Activated CD8-positive, alpha-beta T cell treated with anti-CD3 and anti-CD28 coated beads, Interleukin-2, amount 10 ng/mL, durations not matched to agents 7 days and 5 days (primary cell): ENCODE measurements at regions not wholly inside any gene's neighbourhood (a gene's known extent, or its start where the extent isn't known, plus 50 kb on each side); places are given as distances from the start of the nearest gene placed in this dataset.
"Not testable (repeated sequence)": the region's sequence is repeated elsewhere in the genome, so short reads cannot be mapped to it uniquely, and the experiment has no call there.

ENCODE experiments used
- ATAC-seq: fragments of 150-1000 bp; cut with Tn5 transposase; one replicate; pipeline ENCODE4 v1.10.0; 2021; ENCODE audit warnings: moderate library complexity
- CTCF ChIA-PET: fragments of 350-600 bp; sonication (Branson Sonifier 250); formaldehyde crosslinking; loops from one replicate; lab custom pipeline; 2021; ENCODE audit warnings: antibody characterized with exemption; lab: Charles Lee
- POLR2A ChIA-PET: fragments of 350-600 bp; sonication (Branson Sonifier 250); formaldehyde crosslinking; loops from one replicate; lab custom pipeline; 2021; ENCODE audit warnings: antibody characterized with exemption; lab: Charles Lee
- DNase-seq: peaks from one replicate; pipeline ENCODE4 v3.0.0-alpha.2; 2020
- H3K27ac Mint-ChIP-seq: one replicate; pipeline ENCODE4 v1.8.0; 2021; ENCODE audit warnings: mild to moderate bottlenecking, mixed read lengths
- H3K27me3 Mint-ChIP-seq: one replicate; pipeline ENCODE4 v1.8.0; 2021; ENCODE audit warnings: low read depth, mixed read lengths
- H3K36me3 Mint-ChIP-seq: one replicate; pipeline ENCODE4 v1.8.0; 2021; ENCODE audit warnings: low read depth, mixed read lengths
- H3K4me1 Mint-ChIP-seq: one replicate; pipeline ENCODE4 v1.8.0; 2021; ENCODE audit warnings: low read depth, mixed read lengths
- H3K4me3 Mint-ChIP-seq: one replicate; pipeline ENCODE4 v1.8.0; 2021; ENCODE audit warnings: mild to moderate bottlenecking, mixed read lengths
- H3K9me3 Mint-ChIP-seq: one replicate; pipeline ENCODE4 v1.8.0; 2022; ENCODE audit warnings: mixed read lengths; ENCODE audit not compliant: insufficient read depth

GRCh38 chr17:34471278-34471677, 108.1 kb upstream of the TMEM132E start:
- H3K4me3 Mint-ChIP-seq, DNase-seq, H3K27ac Mint-ChIP-seq, ATAC-seq, H3K9me3 Mint-ChIP-seq, H3K4me1 Mint-ChIP-seq, POLR2A ChIA-PET, H3K36me3 Mint-ChIP-seq, CTCF ChIA-PET: not testable (repeated sequence)
- peaks cover 16% of the 10 kb centered on the region for H3K27me3 Mint-ChIP-seq

- Mint-ChIP-seq H3K27me3 (peaks cover 12% of the 10 kb centered on the region), H3K36me3 (no peaks in the 10 kb centered on the region), H3K27ac (no peak overlapping the region), H3K4me1 (no peaks in the 10 kb centered on the region), H3K4me3 (no peak overlapping the region), H3K9me3 (no peaks in the 10 kb centered on the region)
- ATAC-seq (no peak), DNase-seq (no peak)
- CTCF ChIA-PET, result no interaction called here
- POLR2A ChIA-PET, result no interaction called here
Observed at GRCh38 chr17:34465789-34466188, 102.8 kb upstream of the CCL1 start.

DNA sequence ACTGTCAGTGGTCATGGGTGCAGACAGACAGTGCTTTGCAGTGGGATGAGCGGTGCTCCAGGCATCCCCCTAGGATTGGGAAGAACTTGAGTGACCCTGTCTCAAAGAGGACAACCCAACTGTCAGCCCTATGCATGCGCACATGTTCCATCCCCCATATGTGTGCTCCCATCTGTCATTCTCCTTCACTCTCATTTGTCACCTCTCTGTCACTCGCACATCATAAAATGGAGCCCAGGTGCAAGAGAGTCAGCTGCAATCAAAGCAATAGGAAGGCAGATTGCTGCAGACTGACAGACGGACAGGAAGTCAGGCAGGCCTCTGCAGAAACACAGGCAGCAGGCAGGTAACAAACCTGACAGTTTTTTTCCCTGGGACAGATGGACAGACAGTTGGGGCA, 101.8 kb upstream of the CCL1 start:
- ATAC-seq (no peak), DNase-seq (no peak)
- CTCF ChIA-PET, result no interaction called here
- Mint-ChIP-seq H3K27ac (no peak overlapping the region), H3K4me1 (no peaks in the 10 kb centered on the region), H3K4me3 (no peak overlapping the region), H3K36me3 (no peaks in the 10 kb centered on the region), H3K9me3 (no peaks in the 10 kb centered on the region), H3K27me3 (peaks cover 13% of the 10 kb centered on the region)
- POLR2A ChIA-PET, result no interaction called here

DNA sequence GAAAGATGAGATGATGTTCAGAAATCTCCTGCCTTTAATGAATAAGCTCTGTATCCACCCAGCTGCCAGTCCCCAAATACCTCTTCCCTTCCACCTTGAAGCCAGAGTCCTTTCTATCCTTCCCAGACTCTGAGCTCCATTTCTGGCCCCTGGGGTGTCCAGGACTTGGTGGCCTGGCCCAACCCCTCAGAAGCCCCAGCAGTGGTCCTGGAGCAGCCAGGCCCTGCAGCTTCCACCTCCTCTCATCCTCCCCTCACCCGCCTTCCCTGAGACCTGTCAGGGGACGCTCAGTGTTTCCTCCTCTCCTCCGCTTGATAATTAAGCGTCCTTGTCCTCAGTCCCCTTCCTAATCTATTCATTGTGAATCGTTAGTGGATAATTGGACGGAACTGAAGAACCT, 95.2 kb upstream of the CCL1 start:
- ATAC-seq, result no peak
- Mint-ChIP-seq H3K4me3 (no peak overlapping the region), H3K4me1 (no peaks in the 10 kb centered on the region), H3K36me3 (no peaks in the 10 kb centered on the region), H3K27ac (no peak overlapping the region), H3K27me3 (peaks cover 29% of the 10 kb centered on the region), H3K9me3 (no peaks in the 10 kb centered on the region)
- CTCF ChIA-PET, result no interaction called here
- DNase-seq, result no peak
- POLR2A ChIA-PET, result no interaction called here

GRCh38 chr17:34456121-34456520, 93.1 kb upstream of the CCL1 start:
- no peaks in the 10 kb centered on the region for H3K9me3 Mint-ChIP-seq
- H3K4me3 Mint-ChIP-seq, result no peak overlapping the region
- ATAC-seq (no peak), DNase-seq (no peak)
- no peak overlapping the region for H3K27ac Mint-ChIP-seq
- peaks cover 32% of the 10 kb centered on the region for H3K27me3 Mint-ChIP-seq
- POLR2A ChIA-PET, result no interaction called here
- H3K4me1 Mint-ChIP-seq, result no peaks in the 10 kb centered on the region
- CTCF ChIA-PET, result interaction anchor here (1.3 kb wide), 1 partner anchor 12 kb away, joined by 3 read pairs; no protein-coding TSS in a partner anchor
- no peaks in the 10 kb centered on the region for H3K36me3 Mint-ChIP-seq

DNA sequence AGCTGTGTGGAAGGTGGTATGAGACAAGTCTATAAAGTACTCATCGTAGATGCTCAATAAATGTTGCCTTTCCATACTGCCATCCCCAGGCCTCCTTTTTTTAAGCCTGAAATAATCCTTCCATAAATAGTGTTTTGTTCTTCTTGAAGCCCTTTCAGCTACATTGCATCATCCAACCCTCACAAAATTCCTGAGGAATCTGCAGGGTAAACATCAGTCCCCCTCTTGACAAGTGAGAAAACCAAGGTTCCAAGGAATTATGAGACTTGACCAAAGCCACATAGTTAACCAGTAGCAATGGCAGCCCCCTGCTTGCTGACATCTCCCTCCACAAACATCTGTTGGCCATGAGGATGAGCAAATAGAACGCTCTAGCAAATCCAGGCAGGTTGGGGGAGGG, 89.7 kb upstream of the CCL1 start:
- H3K36me3 Mint-ChIP-seq, result no peaks in the 10 kb centered on the region
- no peaks in the 10 kb centered on the region for H3K4me1 Mint-ChIP-seq
- ATAC-seq, result no peak
- H3K27me3 Mint-ChIP-seq, result peaks cover 20% of the 10 kb centered on the region
- H3K9me3 Mint-ChIP-seq, result no peaks in the 10 kb centered on the region
- ChIA-PET POLR2A (no interaction called here), CTCF (no interaction called here)
- H3K4me3 Mint-ChIP-seq, result no peak overlapping the region
- no peak overlapping the region for H3K27ac Mint-ChIP-seq
- no peak for DNase-seq

GRCh38 chr17:34451313-34451712, 88.3 kb upstream of the CCL1 start:
- POLR2A ChIA-PET, result no interaction called here
- no peaks in the 10 kb centered on the region for H3K9me3 Mint-ChIP-seq
- H3K4me3 Mint-ChIP-seq, result no peak overlapping the region
- H3K27me3 Mint-ChIP-seq, result peaks cover 19% of the 10 kb centered on the region
- CTCF ChIA-PET, result no interaction called here
- no peak overlapping the region for H3K27ac Mint-ChIP-seq
- ATAC-seq (no peak), DNase-seq (no peak)
- H3K4me1 Mint-ChIP-seq, result no peaks in the 10 kb centered on the region
- H3K36me3 Mint-ChIP-seq, result no peaks in the 10 kb centered on the region

- DNase-seq (no peak), ATAC-seq (no peak)
- Mint-ChIP-seq H3K9me3 (no peaks in the 10 kb centered on the region), H3K27me3 (peaks cover 19% of the 10 kb centered on the region), H3K4me1 (no peaks in the 10 kb centered on the region), H3K27ac (no peak overlapping the region), H3K36me3 (no peaks in the 10 kb centered on the region), H3K4me3 (no peak overlapping the region)
- ChIA-PET CTCF (no interaction called here), POLR2A (no interaction called here)
Observed at GRCh38 chr17:34447406-34447805, 84.4 kb upstream of the CCL1 start.

- no peak overlapping the region for H3K27ac Mint-ChIP-seq
- no peak overlapping the region for H3K4me3 Mint-ChIP-seq
- CTCF ChIA-PET, result interaction anchor here (1.7 kb wide), 1 partner anchor 25 kb away, joined by 4 read pairs; no protein-coding TSS in a partner anchor
Observed at GRCh38 chr17:34445101-34445500, 82.1 kb upstream of the CCL1 start.

GRCh38 chr17:34443619-34444469, 80.8 kb upstream of the CCL1 start:
- CTCF ChIA-PET, result interaction anchor here (0.8 to 1.7 kb wide), 3 partner anchors 24 to 115 kb away, joined by 3 to 4 read pairs (median 3); no protein-coding TSS in a partner anchor
- Mint-ChIP-seq H3K4me3 (no peak overlapping the region), H3K27ac (no peak overlapping the region), H3K4me1 (no peaks in the 10 kb centered on the region), H3K36me3 (no peaks in the 10 kb centered on the region), H3K27me3 (peaks cover 15% of the 10 kb centered on the region), H3K9me3 (no peaks in the 10 kb centered on the region)
- no peak for ATAC-seq
- DNase-seq, result no peak
- POLR2A ChIA-PET, result no interaction called here

More at GRCh38 chr17:34445101-34445500, 82.1 kb upstream of the CCL1 start:
- H3K9me3 Mint-ChIP-seq, result no peaks in the 10 kb centered on the region
- POLR2A ChIA-PET, result no interaction called here
- no peak for DNase-seq
- no peak for ATAC-seq
- peaks cover 18% of the 10 kb centered on the region for H3K27me3 Mint-ChIP-seq
- H3K4me1 Mint-ChIP-seq, result no peaks in the 10 kb centered on the region
- H3K36me3 Mint-ChIP-seq, result no peaks in the 10 kb centered on the region

GRCh38 chr17:34442387-34443111, 79.5 kb upstream of the CCL1 start:
- peaks cover 15% of the 10 kb centered on the region for H3K27me3 Mint-ChIP-seq
- H3K4me3 Mint-ChIP-seq, result no peak overlapping the region
- no peak overlapping the region for H3K27ac Mint-ChIP-seq
- no peaks in the 10 kb centered on the region for H3K36me3 Mint-ChIP-seq
- H3K4me1 Mint-ChIP-seq, result no peaks in the 10 kb centered on the region
- POLR2A ChIA-PET, result no interaction called here
- no peak for ATAC-seq
- H3K9me3 Mint-ChIP-seq, result no peaks in the 10 kb centered on the region
- DNase-seq, result no peak
- CTCF ChIA-PET, result interaction anchor here (1.2 kb wide), 1 partner anchor 78 kb away, joined by 3 read pairs; no protein-coding TSS in a partner anchor

GRCh38 chr17:34437188-34437587, 74.2 kb upstream of the CCL1 start:
- H3K4me3 Mint-ChIP-seq, result no peak overlapping the region
- H3K36me3 Mint-ChIP-seq, result no peaks in the 10 kb centered on the region
- CTCF ChIA-PET, result no interaction called here
- POLR2A ChIA-PET, result no interaction called here
- ATAC-seq, result no peak
- no peak overlapping the region for H3K27ac Mint-ChIP-seq
- H3K27me3 Mint-ChIP-seq, result peaks cover 24% of the 10 kb centered on the region
- no peak for DNase-seq
- no peaks in the 10 kb centered on the region for H3K9me3 Mint-ChIP-seq
- no peaks in the 10 kb centered on the region for H3K4me1 Mint-ChIP-seq
